Hematopoietic multipotent progenitor cell (in vitro differentiated cells): ENCODE measurements at regions not wholly inside any gene's neighbourhood (a gene's known extent, or its start where the extent isn't known, plus 50 kb on each side); places are given as distances from the start of the nearest gene placed in this dataset.
"Not testable (repeated sequence)": the region's sequence is repeated elsewhere in the genome, so short reads cannot be mapped to it uniquely, and the experiment has no call there.

Experiments used
- DNase-seq, 3 donors: peaks; one replicate each; pipeline ENCODE4 v3.0.0-alpha.2; 2011 to 2015; ENCODE audit warnings: low read depth in 2 of 3, low spot score in 2 of 3

DNA sequence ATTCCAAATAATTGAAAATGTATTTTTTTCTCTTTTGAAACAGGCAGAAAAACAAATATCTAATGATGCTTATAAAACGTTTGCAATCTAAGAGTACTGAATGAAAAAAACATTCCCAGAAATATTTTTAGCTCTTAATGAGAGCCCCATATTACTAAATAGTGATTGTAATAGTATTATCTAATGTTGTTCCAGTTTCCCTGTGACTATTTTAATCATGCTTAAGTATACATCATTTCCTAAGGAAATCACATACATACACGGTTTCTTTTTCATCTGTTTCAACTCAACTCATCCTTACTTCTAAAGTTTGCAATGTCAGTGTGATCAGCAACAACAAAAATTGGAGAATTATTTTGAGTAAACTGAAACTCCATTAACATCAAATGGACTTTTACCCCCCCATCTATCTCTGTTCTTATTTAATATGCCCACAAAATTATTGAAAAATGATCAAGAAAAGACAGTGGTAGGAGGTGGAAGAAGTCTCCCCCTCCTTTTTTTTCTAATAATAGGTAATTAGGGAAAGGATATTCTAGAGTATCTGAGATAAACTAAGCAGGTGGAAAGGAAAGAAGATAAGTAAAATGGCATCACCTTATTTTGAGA is 530.1 kb upstream of the ATP2B1 start:
- DNase-seq = no peak

DNA sequence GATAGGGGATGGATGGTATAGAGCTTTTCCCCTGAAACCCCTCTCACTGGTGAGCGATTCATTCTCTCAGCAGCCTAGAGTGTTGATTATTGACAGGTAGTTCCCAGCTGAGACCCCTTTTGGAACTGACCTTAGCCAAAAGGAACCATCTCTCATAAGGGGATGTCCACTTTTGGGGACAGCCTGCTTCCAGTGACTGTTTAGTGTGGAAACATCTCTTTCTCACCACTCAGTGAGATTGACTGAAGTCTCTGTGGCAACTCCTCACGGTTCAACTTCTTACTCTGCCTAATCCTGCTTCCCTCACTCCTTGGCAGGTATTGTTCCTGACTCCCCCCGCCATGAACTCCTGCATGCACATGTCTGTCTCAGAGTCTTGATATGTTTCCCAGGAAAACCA is 529.2 kb upstream of the ATP2B1 start:
- no peak for DNase-seq

DNA sequence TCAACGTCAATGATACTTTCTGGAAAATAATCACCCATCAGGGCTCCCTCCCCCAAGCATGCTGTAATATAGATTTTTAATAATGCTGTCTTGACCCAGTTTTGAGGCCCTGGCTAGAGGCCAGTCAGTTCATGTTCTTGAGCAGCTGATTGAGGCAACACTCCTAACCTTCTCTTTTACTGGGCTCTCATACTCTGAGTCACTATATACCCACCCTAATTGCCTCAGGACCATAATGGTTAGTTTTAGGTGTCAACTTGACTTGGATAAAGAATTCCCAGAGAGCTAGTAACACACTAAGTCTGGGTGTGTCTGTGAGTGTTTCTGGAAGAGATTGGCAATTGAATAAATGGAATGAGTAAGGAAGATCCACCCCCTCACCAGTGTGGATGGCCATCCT is 527.0 kb upstream of the ATP2B1 start:
- DNase-seq = no peak

DNA sequence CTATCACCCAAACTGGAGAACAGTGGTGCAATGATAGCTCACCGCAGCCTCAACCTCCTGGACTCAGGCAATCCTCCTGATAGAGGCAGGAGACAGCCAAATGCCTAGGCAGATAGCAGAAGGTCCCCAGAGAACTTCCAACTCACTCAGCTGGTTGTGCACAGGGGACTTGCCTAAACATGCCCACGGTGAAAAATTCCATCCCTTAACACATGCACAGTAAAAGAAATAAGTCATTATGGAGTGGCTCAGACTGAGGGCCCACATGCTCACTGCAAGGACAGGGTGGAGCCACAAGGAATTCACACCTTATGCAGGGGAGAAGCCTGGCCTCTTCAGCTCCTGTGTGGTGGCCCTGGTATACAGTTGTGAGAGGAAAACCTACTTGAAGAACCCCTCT is 525.8 kb upstream of the ATP2B1 start:
- DNase-seq = no peak

DNA sequence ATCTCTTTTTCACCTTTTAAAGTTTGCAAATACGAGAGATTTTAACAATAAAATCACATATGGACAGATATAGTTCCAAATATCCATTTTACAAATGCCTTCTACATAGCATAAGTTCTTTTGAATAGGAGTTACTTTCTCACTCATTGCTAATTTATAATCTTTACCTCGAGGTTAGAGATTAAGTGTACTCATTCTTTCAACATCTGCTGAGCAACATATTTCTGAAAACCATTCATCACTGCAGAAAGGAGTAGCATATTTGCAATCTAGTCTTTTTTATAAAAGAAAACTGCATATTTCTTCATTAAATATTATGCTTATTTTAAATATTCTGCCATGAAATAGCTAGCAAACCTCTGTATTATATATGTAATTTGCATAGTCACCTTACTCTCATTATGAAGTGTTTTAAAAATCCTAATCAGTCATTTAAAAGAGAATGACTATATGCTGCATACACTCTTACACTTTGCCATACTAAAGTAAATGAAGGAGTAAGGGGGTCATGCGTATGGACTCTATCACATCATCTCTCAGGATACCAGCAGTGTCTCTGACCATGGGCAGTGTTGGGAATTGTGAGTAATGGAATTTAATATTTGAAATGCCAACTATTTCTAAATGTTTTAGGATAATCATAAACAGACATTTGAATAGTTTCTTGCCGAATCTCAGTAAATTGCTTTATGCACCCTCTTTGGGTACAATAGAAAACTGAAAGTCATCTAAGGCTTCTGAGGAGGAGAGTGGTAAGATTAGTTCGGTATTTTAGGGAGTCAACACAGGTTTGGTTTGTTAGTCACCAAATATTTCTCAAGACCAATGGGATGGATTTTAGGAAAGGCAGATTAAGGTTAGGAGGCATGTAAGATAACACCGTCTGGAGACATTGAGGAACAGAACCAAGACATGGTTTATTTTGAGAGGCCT is 524.8 kb upstream of the ATP2B1 start:
- no peak for DNase-seq

DNA sequence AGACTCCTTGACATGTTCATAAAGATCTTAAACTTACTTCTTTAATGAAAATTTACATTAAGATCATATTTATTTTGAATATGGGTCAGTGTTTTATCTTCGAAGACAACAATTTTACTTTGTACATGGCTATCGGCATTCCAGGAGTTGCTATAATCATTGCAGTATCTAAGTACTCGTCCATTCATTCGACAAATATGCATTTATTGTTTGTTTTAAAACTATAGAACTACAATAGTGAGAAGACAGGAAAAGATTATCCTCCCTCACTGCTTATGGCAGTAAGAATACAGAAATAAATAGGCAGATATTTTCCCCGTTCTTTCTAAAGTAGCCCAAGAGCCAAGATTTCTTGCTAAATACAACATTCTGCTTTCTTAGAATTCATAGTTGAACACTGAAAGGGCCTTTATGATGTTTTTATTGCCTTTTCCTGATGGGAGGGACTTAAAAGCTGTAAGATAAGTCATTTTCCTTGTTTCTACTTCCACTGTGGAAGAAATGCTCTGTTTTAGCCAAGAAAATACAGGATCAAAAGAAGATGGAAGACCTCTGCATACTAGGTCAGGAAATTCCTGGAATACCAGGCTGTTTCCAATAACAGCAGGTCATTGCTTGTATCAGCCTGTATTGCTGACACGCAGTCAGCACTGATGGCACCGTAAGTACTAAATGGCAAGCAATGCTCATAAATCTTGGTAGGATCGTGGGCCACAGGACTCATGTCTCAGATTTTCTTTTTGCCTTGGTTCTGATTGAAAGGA is 521.0 kb upstream of the ATP2B1 start:
- DNase-seq = no peak

DNA sequence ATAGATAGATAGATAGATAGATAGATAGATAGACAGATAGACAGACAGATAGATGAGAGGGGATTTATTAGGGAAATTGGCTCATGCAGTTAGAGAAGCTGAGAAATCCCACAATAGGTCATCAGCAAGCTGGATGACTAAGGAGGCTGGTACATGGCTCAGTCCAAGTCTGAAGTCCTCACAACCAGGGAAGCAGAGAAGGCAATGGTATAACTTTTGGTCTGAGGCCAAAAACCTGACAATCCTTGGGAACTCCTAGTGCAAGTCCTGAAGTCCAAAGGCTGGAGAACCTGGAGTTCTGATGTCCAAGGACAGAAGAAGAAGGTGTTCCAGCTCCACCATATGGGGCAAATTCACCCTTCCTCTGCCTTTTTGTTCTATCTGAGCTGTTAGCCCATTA is 517.6 kb upstream of the ATP2B1 start:
- DNase-seq = no peak

DNA sequence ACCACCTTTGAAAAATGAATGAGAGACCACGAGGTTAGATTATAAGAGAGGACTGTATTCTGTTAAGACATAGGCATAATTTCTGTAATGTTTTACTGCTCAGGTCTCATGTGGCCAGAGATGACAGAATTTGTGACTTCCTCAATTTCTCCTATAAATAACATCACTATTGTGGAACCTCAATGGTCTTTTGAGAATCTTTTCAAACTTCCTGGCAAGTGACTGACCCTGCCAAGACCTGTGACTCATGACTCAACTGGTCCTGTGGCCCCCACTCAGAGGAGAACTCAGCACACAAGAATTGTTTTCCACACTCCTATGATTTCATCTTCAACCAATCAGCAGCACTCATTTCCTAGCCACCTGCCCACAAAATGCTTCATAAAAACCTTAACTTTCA is 508.2 kb upstream of the ATP2B1 start:
- peak in 2 of 3 donors; percentile 29 to 65 for DNase-seq

DNA sequence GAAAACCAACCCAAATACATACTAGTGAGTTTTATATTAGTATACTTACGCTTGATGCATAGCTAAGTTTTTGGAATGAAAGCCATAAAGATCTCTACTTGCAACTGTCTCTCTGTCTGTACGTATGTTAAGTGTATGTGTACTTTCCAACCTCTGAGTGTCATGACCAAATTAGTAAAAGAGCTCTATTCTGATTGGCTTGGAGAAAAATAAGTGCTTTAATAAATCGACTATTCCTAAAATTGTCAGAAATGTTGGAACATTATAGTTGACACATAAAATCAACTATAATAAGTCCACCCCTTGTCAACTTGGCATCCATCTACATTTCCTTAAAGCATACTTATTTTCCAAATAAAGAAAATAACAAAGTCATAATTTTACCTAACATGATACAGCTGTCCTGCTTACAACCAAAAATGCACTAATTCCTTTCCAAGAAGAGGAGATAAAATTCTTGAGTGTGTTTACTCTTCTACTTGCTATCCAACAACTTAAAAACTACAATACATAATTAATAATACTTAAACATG is 507.4 kb upstream of the ATP2B1 start:
- DNase-seq = no peak

DNA sequence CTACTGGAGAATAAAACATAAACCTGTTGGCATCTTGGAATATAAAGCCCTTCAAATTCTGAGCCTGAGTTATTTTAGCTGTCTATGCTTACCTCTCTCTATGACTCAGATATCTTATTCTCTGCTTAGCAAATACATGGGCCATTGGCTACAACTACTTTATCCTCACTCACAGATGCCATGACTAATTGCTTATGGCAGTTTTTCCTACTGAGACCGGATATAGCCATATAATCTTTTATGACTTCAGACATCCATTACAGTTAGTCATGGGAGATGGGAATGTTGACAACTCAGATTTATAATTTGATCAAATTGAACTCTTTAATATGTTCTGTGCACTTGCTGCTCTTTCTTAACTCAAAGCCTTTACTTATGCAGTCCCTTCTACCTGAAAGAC is 502.4 kb upstream of the ATP2B1 start:
- DNase-seq = no peak

DNA sequence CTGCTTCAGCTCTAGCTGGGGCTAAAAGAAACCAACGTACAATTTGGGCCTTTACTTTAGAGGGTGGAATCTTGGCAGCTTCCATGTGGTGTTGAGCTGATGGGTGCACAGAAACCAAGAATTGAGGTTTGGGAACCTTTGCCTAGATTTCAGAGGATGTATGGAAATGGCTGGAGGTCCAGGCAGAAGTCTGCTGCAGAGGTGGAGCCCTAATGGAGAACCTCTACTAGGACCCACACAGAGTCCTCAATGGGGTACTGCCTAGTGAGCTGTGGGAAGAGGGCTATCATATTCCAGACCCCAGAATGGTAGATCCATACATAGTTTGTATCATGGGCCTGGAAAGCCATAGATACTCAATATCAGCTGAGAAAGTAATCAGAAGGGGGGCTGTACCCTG is 500.4 kb upstream of the ATP2B1 start:
- DNase-seq = no peak

DNA sequence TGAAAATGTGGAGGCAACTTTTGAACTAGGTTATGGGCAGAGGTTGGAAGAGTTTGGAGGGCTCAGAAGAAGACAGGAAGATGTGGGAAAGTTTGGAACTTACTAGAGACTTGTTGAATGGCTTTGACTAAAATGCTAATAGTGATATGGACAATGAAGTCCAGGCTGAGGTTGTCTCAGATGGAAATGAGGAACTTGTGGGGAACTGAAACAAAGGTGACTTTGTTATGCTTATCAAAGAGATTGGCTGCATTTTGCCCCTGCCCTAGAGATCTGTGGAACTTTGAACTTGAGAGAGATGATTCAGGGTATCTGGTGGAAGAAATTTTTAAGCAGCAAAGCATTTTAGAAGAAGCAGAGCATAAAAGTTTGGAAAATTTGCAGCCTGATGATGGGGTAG is 499.7 kb upstream of the ATP2B1 start:
- not testable (repeated sequence) for DNase-seq

DNA sequence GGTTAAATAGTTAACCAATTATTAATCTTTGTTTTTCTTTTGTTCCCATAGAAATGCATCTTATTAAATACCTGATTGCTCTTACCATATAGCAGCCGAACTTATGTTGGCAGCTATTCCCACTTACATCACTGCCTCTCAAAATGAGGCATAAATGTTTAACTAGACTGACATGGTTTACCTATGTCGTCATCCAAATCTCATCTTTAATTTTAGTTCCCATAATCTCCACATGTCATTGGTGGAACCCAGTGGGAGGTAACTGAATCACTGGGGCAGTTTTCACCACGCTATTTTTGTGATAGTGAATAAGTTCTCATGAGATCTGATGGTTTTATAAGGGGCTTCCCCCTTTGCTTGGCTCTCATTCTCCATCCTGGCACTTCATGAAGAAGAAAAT is 499.2 kb upstream of the ATP2B1 start:
- DNase-seq = no peak

DNA sequence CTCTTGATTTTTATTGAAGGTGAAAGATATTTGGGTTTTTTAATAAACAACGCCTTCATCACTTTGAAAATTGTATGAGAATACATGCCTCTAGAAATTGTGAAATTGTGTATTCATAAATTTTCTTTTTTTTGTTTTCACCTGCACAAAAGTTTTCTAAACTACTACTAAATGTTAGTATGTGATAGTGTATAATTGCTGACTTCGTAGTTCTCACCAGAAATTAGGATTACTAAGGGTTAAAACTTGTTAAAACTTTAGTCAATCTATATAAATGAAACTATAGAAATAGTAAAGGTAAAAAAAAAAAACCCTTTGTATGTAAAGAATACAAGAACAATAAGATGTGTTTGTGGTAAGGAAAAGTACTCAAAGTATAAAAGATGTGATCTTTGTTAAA is 496.5 kb upstream of the ATP2B1 start:
- DNase-seq = no peak

DNA sequence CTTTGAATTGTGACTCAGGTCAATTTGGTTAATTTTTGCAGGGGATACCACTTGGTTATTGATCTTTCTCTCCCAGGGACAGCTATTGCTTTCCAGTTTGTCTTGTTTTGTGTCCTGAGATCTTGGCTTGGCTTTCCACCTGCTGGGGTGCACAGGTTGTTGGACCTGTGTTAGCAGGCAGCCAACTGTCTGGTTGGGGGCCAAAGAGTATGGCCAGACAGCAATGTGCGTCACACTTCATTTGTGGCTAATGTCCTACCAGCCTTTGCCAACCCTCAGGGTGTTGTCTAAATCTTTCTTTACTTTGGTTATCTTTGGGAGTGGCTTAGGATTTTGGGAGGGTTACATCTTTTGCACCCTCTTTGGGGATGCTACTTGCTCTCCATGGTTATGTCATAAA is 494.9 kb upstream of the ATP2B1 start:
- no peak for DNase-seq

DNA sequence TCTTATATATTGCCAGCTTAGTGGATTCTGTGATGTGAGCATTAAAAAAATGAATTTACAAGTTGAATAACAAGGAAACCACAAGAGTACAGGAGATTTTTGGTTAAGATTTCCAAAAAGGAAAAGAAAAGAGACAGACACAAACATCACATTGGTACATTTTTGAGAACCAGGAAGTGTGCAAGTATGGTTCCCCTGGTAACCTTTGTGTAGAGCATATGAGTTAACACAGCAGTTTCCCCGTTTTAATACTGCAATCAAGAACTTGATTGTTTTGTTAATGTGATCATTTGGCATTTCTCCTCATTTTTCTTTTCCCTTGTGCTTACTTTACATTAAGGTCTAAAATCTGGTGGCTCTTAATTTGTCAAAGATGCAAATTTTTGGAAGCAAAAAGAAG is 490.4 kb upstream of the ATP2B1 start:
- DNase-seq = peak in 1 of 3 donors; percentile 62

DNA sequence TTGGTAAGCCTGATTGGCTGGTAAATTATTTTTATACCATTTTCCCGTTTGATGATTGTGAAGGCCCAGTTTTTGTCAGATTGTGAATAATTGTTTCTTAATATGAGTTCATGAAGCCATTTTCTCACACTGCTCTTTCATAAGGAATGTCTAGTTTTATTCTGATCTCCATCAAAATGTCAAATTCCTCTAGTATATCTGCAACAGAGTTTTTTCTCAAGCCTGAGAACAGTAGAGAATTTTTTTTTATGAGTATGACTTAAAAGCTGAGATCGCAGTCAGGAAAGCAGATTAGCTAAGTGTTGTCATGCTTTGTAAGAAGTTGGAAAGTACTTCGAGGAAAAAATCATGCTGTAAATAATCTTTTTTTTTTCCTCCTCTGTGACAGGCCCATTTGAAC is 484.9 kb upstream of the ATP2B1 start:
- no peak for DNase-seq

DNA sequence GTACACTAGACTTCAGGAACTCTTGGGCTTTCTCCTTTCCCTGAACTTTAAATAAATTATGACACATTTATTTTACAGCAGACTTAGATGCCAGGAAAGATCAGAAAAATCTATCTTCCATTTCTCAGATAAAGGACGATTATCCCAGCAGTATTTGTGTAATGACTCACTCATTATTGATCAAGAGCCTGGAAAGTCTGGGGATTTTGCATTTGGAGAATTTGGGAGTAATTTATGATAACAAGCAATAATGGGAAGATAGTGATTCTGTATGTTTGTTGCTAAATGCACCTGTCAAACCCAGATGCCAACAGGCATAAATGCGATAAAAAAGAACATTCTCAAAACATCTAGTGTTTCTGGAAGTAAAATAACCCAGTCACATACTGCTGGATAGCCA is 480.2 kb upstream of the ATP2B1 start:
- no peak for DNase-seq

DNA sequence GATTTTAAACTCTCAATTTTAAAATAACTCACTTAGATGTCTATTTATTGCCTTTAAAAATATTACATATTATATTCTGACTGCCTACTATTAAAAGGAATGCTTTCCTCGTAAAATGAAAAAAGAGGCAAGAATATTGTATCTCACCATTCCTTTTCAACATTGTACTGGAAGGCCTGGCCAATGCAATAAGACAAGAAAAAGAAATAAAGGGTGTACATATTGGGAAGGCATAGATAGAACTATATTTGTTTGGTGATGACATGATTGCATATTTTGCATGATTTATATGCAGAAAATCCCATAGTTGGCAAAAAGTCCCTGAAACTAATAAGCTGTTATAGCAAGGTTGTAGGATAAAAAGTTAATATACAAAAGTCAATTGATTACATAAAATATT is 474.6 kb upstream of the ATP2B1 start:
- no peak for DNase-seq

DNA sequence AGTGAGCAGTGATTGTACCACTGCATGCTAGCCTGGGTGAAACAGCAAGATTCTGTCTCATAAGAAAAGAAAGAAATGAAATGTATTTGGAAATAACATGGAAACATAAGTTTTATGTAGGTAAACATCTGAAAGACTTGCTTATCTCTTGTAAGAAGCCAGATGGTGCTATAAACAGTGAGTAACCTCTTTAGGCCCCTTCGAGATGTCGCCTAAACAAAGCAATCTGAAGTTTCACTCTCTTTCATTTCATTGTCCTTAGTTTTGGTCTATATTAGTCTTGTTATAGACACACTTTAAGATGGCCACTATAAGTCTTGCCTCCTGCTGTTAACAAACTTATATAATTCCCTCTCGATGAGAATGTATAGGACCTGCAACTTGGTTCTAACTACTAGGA is 472.6 kb upstream of the ATP2B1 start:
- peak in 1 of 3 donors; percentile 30 for DNase-seq

DNA sequence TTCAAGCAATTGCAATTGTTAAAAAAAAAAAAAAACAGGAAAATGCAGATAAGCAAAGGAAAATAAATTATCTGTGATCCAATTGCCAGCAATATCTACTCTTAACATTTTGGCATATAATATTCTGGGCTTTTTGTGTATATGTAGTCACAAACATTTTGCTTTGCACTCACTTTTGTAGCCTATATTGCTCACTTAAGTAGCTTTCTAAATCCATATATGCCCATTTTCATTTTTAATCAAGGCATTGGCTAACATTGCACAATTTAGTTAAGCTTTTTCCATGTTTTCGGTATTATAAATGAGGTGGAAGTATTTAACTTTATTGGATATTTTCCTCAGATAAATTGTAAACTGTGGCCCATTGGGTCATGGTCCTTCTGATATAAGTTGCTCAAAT is 466.3 kb upstream of the ATP2B1 start:
- DNase-seq = no peak

DNA sequence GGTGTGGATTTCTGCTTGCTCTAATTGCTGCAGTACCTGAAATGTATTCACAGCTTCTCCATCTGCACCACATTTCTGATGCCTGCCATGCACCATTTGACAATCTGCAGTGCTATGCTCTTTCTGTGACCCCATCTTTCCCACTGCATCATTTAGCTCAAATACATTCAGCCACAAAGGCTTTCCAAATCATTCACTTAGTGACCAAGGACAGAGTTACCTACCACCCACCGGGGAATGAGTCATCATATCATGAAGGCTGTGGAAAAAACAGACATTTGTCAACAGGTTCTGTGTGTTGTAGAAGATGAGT is 465.5 kb upstream of the ATP2B1 start:
- no peak for DNase-seq
